Adrenal gland (tissue), 9 donors: ENCODE measurements at regions not wholly inside any gene's neighbourhood (a gene's known extent, or its start where the extent isn't known, plus 50 kb on each side); places are given as distances from the start of the nearest gene placed in this dataset.

Experiments used
- DNase-seq, 7 donors: peaks; one replicate each; pipeline ENCODE4 v3.0.0-alpha.2; 2019 to 2020
- H3K27ac ChIP-seq, 5 donors: fragments of 200-600 bp; sonication (generic) in 4 of 5; 1 replicate in 3 of 5; 2 replicates in 2 of 5; pipeline versions ENCODE4 v1.5.1 to v1.8.0; 2016 to 2020; ENCODE audit warnings: mild to moderate bottlenecking in 1 of 5
- H3K27me3 ChIP-seq: fragments of 200-600 bp; 2 replicates; pipeline ENCODE4 v1.8.0; 2021
- H3K36me3 ChIP-seq, 2 donors: fragments of 200-600 bp; replicated peaks in 1 of 2; 1 replicate in 1 of 2; 2 replicates in 1 of 2; pipeline versions ENCODE4 v1.5.1 to v1.8.0; 2018 to 2022
- H3K4me1 ChIP-seq, 2 donors: fragments of 200-600 bp; replicated peaks in 1 of 2; 1 replicate in 1 of 2; 2 replicates in 1 of 2; pipeline versions ENCODE4 v1.5.1 to v1.8.0; 2018 to 2021
- H3K4me3 ChIP-seq, 4 donors: fragments of 200-600 bp; sonication (generic) in 3 of 4; one replicate each; pipeline ENCODE4 v1.5.1; 2016 to 2018
- H3K9me3 ChIP-seq, 3 donors: fragments of 200-600 bp; sonication (generic) in 1 of 3; replicated peaks in 1 of 3; 1 replicate in 2 of 3; 2 replicates in 1 of 3; pipeline versions ENCODE4 v1.5.1 to v1.8.0; 2016 to 2021
- CTCF ChIP-seq, 6 experiments: fragments of 450-650 bp in 4 of 6; fragments of 200-600 bp in 2 of 6; sonication (generic) in 1 of 6; IDR thresholded peaks; 1 replicate in 5 of 6; 2 replicates in 1 of 6; pipeline versions ENCODE4 v1.5.1 to v1.8.0; 2016 to 2021; ENCODE audit warnings: antibody characterized with exemption in 6 of 6, mild to moderate bottlenecking in 2 of 6, moderate library complexity in 1 of 6
- POLR2A ChIP-seq, 2 donors: fragments of 450-650 bp; IDR thresholded peaks; one replicate each; pipeline ENCODE4 v1.6.1; 2017; ENCODE audit warnings: antibody characterized with exemption in 2 of 2, mild to moderate bottlenecking in 2 of 2, moderate library complexity in 1 of 2
- WGBS, 4 donors: extraction: QIAGEN DNeasy Blood & Tissue Kit in 2 of 4; methylation state at CpG; one replicate each; pipeline versions ENCODE4 v1.1.5 to v1.1.7; 2013 to 2017; 5-methylcytosine and 5-hydroxymethylcytosine counted together
- intact Hi-C, 2 donors: fragments of 100-400 bp; cut with DNase I; formaldehyde crosslinking; loops; one replicate each; pipeline versions ENCODE4 v1.14.1 to v1.15.0; 2022 to 2023
- donor health status: healthy with polysubstance abuse.
- donor health status: Bipolar disorder and iron deficiency.
- donor health status: DM: yes; HTN: yes; CAD: no.
- donor health status: DM: no; HTN: no; CAD: no.
- donor health status: DM: no; HTN: no; CAD: no.

GRCh38 chr4:147299205-147299604 is 181.7 kb upstream of the EDNRA start:
- no peaks in the 10 kb centered on the region for H3K4me1 ChIP-seq
- TF ChIP-seq CTCF (IDR thresholded peaks at IDR 0.05) (no peak), POLR2A (IDR thresholded peaks at IDR 0.05) (no peak)
- no peak for DNase-seq
- H3K4me3 ChIP-seq: no peak overlapping the region
- H3K27ac ChIP-seq: no peak overlapping the region
- 62 to 74% (median 70%) methylated on average over 1 of the region's 1 CpG for WGBS, 4 donors
- H3K9me3 ChIP-seq: no peaks in the 10 kb centered on the region
- H3K36me3 ChIP-seq: no peaks in the 10 kb centered on the region
- no peaks in the 10 kb centered on the region for H3K27me3 ChIP-seq
- intact Hi-C loops: no loop called here

GRCh38 chr4:147303174-147303872 is 177.6 kb upstream of the EDNRA start:
- WGBS, 4 donors: 32 to 44% (median 38%) methylated on average over 5 of the region's 5 CpGs
- Histone ChIP-seq H3K36me3 (no peaks in the 10 kb centered on the region), H3K27me3 (no peaks in the 10 kb centered on the region), H3K9me3 (no peaks in the 10 kb centered on the region), H3K4me1 (no peaks in the 10 kb centered on the region), H3K27ac (no peak overlapping the region), H3K4me3 (no peak overlapping the region)
- TF ChIP-seq POLR2A (IDR thresholded peaks at IDR 0.05) (no peak), CTCF (IDR thresholded peaks at IDR 0.05) (no peak)
- intact Hi-C loops: no loop called here
- DNase-seq: no peak

GRCh38 chr4:147303873-147304229 is 177.0 kb upstream of the EDNRA start:
- no peak for DNase-seq
- no peak for TF ChIP-seq CTCF (IDR thresholded peaks at IDR 0.05)
- TF ChIP-seq POLR2A (IDR thresholded peaks at IDR 0.05): no peak
- intact Hi-C loops: no loop called here
- Histone ChIP-seq H3K4me3 (no peak overlapping the region), H3K27ac (no peak overlapping the region), H3K9me3 (no peaks in the 10 kb centered on the region), H3K27me3 (no peaks in the 10 kb centered on the region), H3K36me3 (no peaks in the 10 kb centered on the region), H3K4me1 (no peaks in the 10 kb centered on the region)
- 23 to 28% (median 24%) methylated on average over 3 of the region's 3 CpGs for WGBS, 4 donors

- no peaks in the 10 kb centered on the region for H3K27me3 ChIP-seq
- no peak overlapping the region for H3K4me3 ChIP-seq
- WGBS, 4 donors: 64 to 75% (median 69%) methylated on average over 5 of the region's 5 CpGs
- H3K36me3 ChIP-seq: no peaks in the 10 kb centered on the region
- no peaks in the 10 kb centered on the region for H3K9me3 ChIP-seq
- DNase-seq: no peak
- TF ChIP-seq POLR2A (IDR thresholded peaks at IDR 0.05): no peak
- no peaks in the 10 kb centered on the region for H3K4me1 ChIP-seq
- H3K27ac ChIP-seq: no peak overlapping the region
- intact Hi-C loops: no loop called here
Measured at GRCh38 chr4:147307896-147308674, 172.8 kb upstream of the EDNRA start.
